ENCODE measurements at regions not wholly inside any gene's neighbourhood (a gene's known extent, or its start where the extent isn't known, plus 50 kb on each side); places are given as distances from the start of the nearest gene placed in this dataset.

DNA sequence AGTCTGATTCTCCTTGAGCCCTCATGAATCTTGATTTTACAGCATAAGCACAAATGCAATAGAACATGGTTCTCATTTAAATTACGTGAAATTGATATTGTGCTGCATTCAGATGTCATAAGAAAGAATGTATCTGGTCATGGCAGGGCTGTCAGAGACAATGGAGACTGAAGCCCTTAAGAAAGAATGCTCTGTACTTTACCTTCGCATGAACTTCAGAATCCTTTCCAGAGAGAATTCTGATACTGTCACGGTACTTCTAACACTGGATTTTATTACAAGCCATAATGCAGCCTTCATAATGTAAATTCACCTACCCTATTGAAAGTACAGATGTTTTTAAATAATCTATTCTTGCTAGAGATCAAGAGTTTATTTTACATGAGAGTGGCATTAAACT is 677.9 kb upstream of the ADGRL3 start:
- 89% methylated on average over 3 of the region's 3 CpGs; no CpG with 5 or more reads in 1 of the 2 experiments for WGBS, 2 experiments (ENCODE audit: extremely low coverage in 1 of 2, insufficient coverage in 1 of 2, insufficient read length in 1 of 2, insufficient replicate concordance in 2 of 2, low coverage in 1 of 2, low lambda C conversion rate in 2 of 2, missing lambda C conversion rate in 1 of 2)
- no peaks in the 10 kb centered on the region for H3K4me1 ChIP-seq (replicated peaks in 1 of 4; ENCODE audit: control insufficient read depth in 3 of 4, insufficient read depth in 4 of 4, low read length in 3 of 4)
- H3K79me1 ChIP-seq (ENCODE audit: low read depth, low read length): no peaks in the 10 kb centered on the region
- ChIA-PET CTCF (ENCODE audit: partially characterized antibody) (no interaction called here), POLR2A (ENCODE audit: partially characterized antibody) (no interaction called here)
- FAIRE-seq (no peak), DNase-seq (ENCODE audit: low read depth in 1 of 2, low spot score in 2 of 2) (no peak)
- no peak overlapping the region for H3K14ac ChIP-seq (ENCODE audit: insufficient read length)
- no peak overlapping the region for H3K23ac ChIP-seq (ENCODE audit: insufficient read length)
- H3K23me2 ChIP-seq (ENCODE audit: low read depth, low read length): no peaks in the 10 kb centered on the region
- no peak overlapping the region for H3K4me2 ChIP-seq (ENCODE audit: insufficient read depth in 1 of 2, low read depth in 2 of 2, low read length in 2 of 2)
- no peak overlapping the region for H4K91ac ChIP-seq (replicated peaks; ENCODE audit: insufficient read length, low read length)
- no peak overlapping the region for H3K18ac ChIP-seq (ENCODE audit: extremely low read depth, low read length)
- no peak overlapping the region for H2BK15ac ChIP-seq (ENCODE audit: low read length)
- TF ChIP-seq RXRA (IDR thresholded peaks at IDR 0.05; ENCODE audit: insufficient read depth, low read depth, low read length) (no peak), SP1 (IDR thresholded peaks at IDR 0.05; ENCODE audit: low read depth, low read length) (no peak), EGR1 (IDR thresholded peaks at IDR 0.05; ENCODE audit: borderline replicate concordance, low read depth, low read length) (no peak), TBP (IDR thresholded peaks at IDR 0.05; ENCODE audit: low read depth, low read length) (no peak), NANOG (IDR thresholded peaks at IDR 0.05; ENCODE audit: insufficient read depth, low read depth, low read length, poor library complexity, severe bottlenecking) (no peak)
- TF ChIP-seq, protein P1, sequence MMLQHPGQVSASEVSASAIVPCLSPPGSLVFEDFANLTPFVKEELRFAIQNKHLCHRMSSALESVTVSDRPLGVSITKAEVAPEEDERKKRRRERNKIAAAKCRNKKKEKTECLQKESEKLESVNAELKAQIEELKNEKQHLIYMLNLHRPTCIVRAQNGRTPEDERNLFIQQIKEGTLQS (IDR thresholded peaks at IDR 0.05; ENCODE audit: insufficient read depth, low read depth, low read length): no peak
- no peak overlapping the region for H2BK12ac ChIP-seq (ENCODE audit: low read depth, low read length)
- H4K5ac ChIP-seq (ENCODE audit: insufficient read length, low read depth, low read length): no peak overlapping the region
- no peak overlapping the region for H2BK120ac ChIP-seq (replicated peaks; ENCODE audit: low read depth, low read length)
- no peak overlapping the region for H2AK5ac ChIP-seq (ENCODE audit: low read depth, low read length)
- no peaks in the 10 kb centered on the region for H3K27me3 ChIP-seq (replicated peaks in 1 of 4; ENCODE audit: control insufficient read depth in 3 of 4, extremely low read depth in 1 of 4, insufficient read depth in 3 of 4, low read length in 3 of 4)
- no peak overlapping the region for H3K9ac ChIP-seq (replicated peaks in 1 of 4; ENCODE audit: extremely low read depth in 1 of 4, low read depth in 3 of 4, low read length in 3 of 4)
- no peaks in the 10 kb centered on the region for H4K20me1 ChIP-seq (replicated peaks in 1 of 2; ENCODE audit: control insufficient read depth in 1 of 2, insufficient read depth in 2 of 2, low read length in 2 of 2)
- H3K9me3 ChIP-seq (ENCODE audit: insufficient read depth in 2 of 2, low read depth in 1 of 2, low read length in 1 of 2): no peaks in the 10 kb centered on the region
- no peak overlapping the region for H3K4ac ChIP-seq (replicated peaks; ENCODE audit: insufficient read length, low read depth, low read length)
- H3K27ac ChIP-seq (ENCODE audit: low read depth, low read length): no peak overlapping the region
- no peak overlapping the region for H4K8ac ChIP-seq (ENCODE audit: extremely low read depth, insufficient read depth, low read length)
- no peak overlapping the region for H3K56ac ChIP-seq (replicated peaks; ENCODE audit: insufficient read length, low read depth, low read length)
- H2BK20ac ChIP-seq (ENCODE audit: low read length): no peak overlapping the region
- no peak overlapping the region for H3K4me3 ChIP-seq (ENCODE audit: extremely low read depth in 1 of 4, insufficient read depth in 2 of 4, low read depth in 3 of 4, low read length in 4 of 4)
- no peaks in the 10 kb centered on the region for H3K79me2 ChIP-seq (ENCODE audit: control insufficient read depth in 1 of 2, insufficient read depth in 2 of 2, low read length in 2 of 2)
- no peak overlapping the region for H2AFZ ChIP-seq (ENCODE audit: low read length)
- H3K36me3 ChIP-seq (ENCODE audit: control insufficient read depth in 2 of 4, insufficient read depth in 4 of 4, low read length in 3 of 4): no peaks in the 10 kb centered on the region
- no peak overlapping the region for H2BK5ac ChIP-seq (ENCODE audit: low read depth, low read length)
